ENCODE measurements at regions not wholly inside any gene's neighbourhood (a gene's known extent, or its start where the extent isn't known, plus 50 kb on each side); places are given as distances from the start of the nearest gene placed in this dataset.
"Not testable (repeated sequence)": the region's sequence is repeated elsewhere in the genome, so short reads cannot be mapped to it uniquely, and the experiment has no call there.

- peak; percentile 66 for DNase-seq
Measured at GRCh38 chr1:178644308-178645120, 80.5 kb upstream of the RALGPS2 start.

- peak; percentile 49 for DNase-seq
Measured at GRCh38 chr1:178645157-178645807, 79.8 kb upstream of the RALGPS2 start.

GRCh38 chr1:178645808-178646200, 79.2 kb upstream of the RALGPS2 start:
- no peak for DNase-seq

- DNase-seq: no peak
Measured at GRCh38 chr1:178646821-178647220, 78.2 kb upstream of the RALGPS2 start.

GRCh38 chr1:178648151-178648550, 76.9 kb upstream of the RALGPS2 start:
- no peak for DNase-seq

- DNase-seq: no peak
Measured at GRCh38 chr1:178649582-178650350, 75.3 kb upstream of the RALGPS2 start.

- DNase-seq: no peak
Measured at GRCh38 chr1:178650934-178651511, 74.0 kb upstream of the RALGPS2 start.

GRCh38 chr1:178651742-178652141, 73.3 kb upstream of the RALGPS2 start:
- DNase-seq: peak; percentile 22

- DNase-seq: no peak
Measured at GRCh38 chr1:178652506-178653490, 72.2 kb upstream of the RALGPS2 start.

GRCh38 chr1:178659789-178660208, 65.2 kb upstream of the RALGPS2 start:
- DNase-seq: no peak

- DNase-seq: no peak
Measured at GRCh38 chr1:178660461-178660860, 64.6 kb upstream of the RALGPS2 start.

GRCh38 chr1:178664278-178664677, 60.8 kb upstream of the RALGPS2 start:
- DNase-seq: no peak

- DNase-seq: no peak
Measured at GRCh38 chr1:178665579-178665978, 59.5 kb upstream of the RALGPS2 start.

- DNase-seq: not testable (repeated sequence)
Measured at GRCh38 chr1:178666891-178667290, 58.2 kb upstream of the RALGPS2 start.

GRCh38 chr1:178672434-178672833, 52.6 kb upstream of the RALGPS2 start:
- DNase-seq: no peak

GRCh38 chr1:178674559-178674958, 50.5 kb upstream of the RALGPS2 start:
- DNase-seq: not testable (repeated sequence)

All from NCI-H1694 treated with DMSO at 0.1 percent for 48 hours (cell line).